ENCODE measurements at regions not wholly inside any gene's neighbourhood (a gene's known extent, or its start where the extent isn't known, plus 50 kb on each side); places are given as distances from the start of the nearest gene placed in this dataset.
"Not testable (repeated sequence)": the region's sequence is repeated elsewhere in the genome, so short reads cannot be mapped to it uniquely, and the experiment has no call there.

DNA sequence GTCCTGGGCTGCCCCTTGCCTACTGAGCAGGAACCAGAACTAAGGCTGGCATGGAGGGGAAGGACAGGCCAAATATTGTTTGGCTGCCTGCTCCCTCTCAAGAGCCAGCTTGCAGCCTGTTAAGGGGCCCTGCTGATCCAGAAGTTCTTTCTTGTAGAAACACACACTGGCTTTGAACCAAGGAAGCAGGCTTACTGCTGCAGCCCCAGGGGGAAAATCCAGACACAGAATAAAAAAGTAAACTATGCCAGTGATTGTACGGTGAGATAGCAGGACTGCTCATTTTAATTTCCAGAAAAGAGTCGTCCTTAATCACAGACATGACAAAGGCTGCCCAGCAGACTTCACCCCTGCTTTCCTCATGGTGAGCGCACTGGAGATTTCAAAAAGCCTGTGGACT, 371.6 kb downstream of the ANAPC1 start:
- not testable (repeated sequence) for ATAC-seq (ENCODE audit: low read depth); H3K36me3 Mint-ChIP-seq; H3K4me1 Mint-ChIP-seq; H3K4me3 Mint-ChIP-seq; DNase-seq (ENCODE audit: low spot score in 2 of 2); H3K9me3 Mint-ChIP-seq; H3K27me3 Mint-ChIP-seq; H3K27ac Mint-ChIP-seq

DNA sequence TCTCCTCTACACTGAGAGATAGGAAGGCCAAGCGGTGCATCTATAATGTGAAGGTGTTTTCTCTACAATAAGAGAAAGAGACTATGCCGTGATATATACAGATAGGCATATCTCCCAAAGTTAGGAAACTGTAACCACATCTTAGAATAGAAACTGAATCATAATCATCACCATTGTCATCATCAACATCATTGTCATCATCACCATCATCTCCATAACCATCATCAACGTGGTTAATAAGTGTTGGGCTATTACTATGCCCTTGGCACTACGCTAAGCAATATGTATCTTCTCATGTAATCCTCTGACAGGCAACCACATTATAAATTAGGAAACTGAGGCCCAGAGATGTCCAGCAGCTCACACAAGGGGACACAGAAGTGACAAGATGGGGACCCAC, 369.9 kb downstream of the ANAPC1 start:
- not testable (repeated sequence) for H3K4me3 Mint-ChIP-seq; H3K4me1 Mint-ChIP-seq; H3K27me3 Mint-ChIP-seq; H3K27ac Mint-ChIP-seq; H3K9me3 Mint-ChIP-seq; ATAC-seq (ENCODE audit: low read depth); H3K36me3 Mint-ChIP-seq; DNase-seq (ENCODE audit: low spot score in 2 of 2)

DNA sequence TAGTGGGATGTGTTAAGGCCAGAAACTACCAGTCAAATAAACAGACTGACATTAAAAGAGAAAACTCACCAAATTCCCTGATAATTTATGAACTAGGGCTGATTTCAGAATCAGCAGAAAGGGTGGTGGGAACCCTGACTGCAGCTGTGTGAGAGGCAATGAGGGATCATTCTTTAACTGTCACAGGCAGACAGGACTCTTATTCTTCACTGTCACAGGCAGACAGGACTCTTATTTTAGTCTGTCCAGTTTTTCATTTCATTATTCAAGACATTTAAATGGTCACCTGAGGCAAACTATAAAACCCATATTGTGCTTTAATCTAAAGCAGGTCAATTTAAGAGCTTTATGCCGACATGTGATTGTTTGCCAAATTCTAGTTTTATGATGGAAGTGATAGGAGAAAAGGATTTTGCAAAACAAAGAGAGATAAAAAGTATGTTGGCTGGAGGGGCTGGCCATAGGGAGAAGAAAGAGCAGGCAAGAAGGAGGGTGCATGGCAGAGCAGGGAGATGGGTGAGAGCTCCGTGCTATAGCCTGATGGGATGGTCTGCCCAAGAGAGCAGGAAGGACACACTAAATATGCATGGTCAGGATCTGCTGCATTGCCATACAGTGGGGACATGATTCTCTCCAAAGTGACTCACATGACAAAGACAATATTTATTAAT, 366.8 kb downstream of the ANAPC1 start:
- not testable (repeated sequence) for DNase-seq (ENCODE audit: low spot score in 2 of 2); H3K9me3 Mint-ChIP-seq; ATAC-seq (ENCODE audit: low read depth); H3K36me3 Mint-ChIP-seq; H3K4me1 Mint-ChIP-seq; H3K4me3 Mint-ChIP-seq; H3K27ac Mint-ChIP-seq; H3K27me3 Mint-ChIP-seq

DNA sequence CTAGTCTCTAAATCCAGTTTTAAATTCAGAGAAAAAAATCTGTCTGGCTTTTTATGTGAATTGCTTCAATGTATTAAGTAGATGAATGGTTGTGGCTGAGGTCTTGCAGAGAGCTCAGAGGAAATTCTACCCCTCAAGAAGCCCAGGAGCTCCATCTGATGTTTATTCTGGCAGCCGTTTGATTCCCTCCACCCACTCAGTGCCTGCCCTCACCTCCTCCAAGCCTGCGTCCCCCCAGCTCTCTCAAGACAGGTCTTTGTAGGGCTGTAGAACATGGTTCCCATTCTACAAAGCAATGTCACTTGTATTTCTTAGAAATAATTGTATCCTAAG, 366.3 kb downstream of the ANAPC1 start:
- H3K9me3 Mint-ChIP-seq; H3K27ac Mint-ChIP-seq; H3K4me3 Mint-ChIP-seq; H3K36me3 Mint-ChIP-seq; H3K4me1 Mint-ChIP-seq; ATAC-seq (ENCODE audit: low read depth); H3K27me3 Mint-ChIP-seq; DNase-seq (ENCODE audit: low spot score in 2 of 2): not testable (repeated sequence)

DNA sequence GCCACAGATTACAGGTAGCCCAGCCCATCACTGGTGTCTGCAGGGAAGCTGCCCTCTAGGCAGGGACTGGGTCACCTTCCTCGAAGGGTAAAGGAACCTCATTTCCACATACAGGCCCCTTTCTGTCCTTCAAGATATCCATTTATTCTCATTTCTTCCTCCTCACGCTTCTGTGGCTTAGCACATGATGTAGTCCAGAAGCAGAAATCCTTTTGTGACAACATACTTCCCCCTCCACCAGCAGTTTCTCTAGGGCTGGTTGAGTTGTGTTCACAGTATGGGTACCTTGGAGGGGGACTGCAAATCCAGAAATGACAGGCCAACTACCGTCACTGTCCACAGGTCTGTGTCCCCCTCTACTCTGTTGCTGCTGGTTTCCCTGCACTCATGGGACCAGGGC, 364.9 kb downstream of the ANAPC1 start:
- Mint-ChIP-seq H3K4me3 (no peak overlapping the region), H3K27ac (no peak overlapping the region), H3K27me3 (peaks cover 7% of the 10 kb centered on the region), H3K9me3 (no peaks in the 10 kb centered on the region), H3K36me3 (no peaks in the 10 kb centered on the region), H3K4me1 (no peaks in the 10 kb centered on the region)
- no peak for DNase-seq (ENCODE audit: low spot score in 2 of 2)
- ATAC-seq (ENCODE audit: low read depth): no peak

DNA sequence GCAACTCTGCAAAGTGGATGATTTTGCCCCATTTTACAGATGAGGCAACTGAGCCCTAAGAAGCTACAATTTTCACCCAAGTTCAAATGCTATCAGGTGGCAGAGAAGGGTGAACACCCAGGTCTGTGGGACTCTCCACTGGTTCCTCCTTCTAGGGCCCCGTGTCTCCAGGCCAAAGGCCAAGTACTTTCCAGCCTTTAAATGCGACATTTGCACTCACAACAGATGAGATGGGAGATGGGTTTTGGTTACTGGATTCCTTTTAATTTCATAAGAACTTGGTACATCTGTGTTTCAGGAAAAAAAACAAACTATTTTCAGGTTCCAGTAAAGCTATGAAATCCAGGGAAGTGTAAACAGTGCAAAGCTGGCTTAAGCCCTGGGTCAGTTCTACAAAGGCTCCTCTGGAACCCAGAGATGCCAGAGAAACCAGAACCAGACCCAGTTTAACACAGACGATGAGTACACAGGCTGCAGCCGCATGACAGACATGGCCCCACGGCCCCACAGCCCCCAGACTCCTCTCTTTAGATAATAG, 361.7 kb downstream of the ANAPC1 start:
- DNase-seq (ENCODE audit: low spot score in 2 of 2) (no peak), ATAC-seq (ENCODE audit: low read depth) (no peak)
- H3K36me3 Mint-ChIP-seq: no peaks in the 10 kb centered on the region
- peaks cover 7% of the 10 kb centered on the region for H3K27me3 Mint-ChIP-seq
- H3K9me3 Mint-ChIP-seq: no peaks in the 10 kb centered on the region
- H3K4me3 Mint-ChIP-seq: no peak overlapping the region
- no peaks in the 10 kb centered on the region for H3K4me1 Mint-ChIP-seq
- no peak overlapping the region for H3K27ac Mint-ChIP-seq

DNA sequence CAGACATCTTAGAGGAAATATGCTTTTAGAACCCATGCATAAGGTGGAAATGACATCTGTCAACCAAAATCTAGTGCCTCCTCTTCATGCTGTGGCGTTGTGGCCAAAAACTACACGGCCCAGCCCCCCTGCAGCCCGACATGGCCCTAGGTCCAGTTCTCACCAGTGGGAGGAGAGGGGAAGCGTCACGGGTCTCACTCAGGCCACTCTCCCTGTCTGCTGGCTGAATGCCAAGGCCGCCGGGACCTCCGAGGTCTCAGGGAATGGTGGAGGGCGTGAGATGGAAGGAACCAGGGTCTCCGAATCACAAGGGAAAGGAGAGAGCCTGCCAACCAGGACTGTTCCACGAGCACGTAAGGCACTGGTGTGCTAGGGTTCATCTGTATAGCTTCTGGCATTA, 361.0 kb downstream of the ANAPC1 start:
- Mint-ChIP-seq H3K4me1 (no peaks in the 10 kb centered on the region), H3K36me3 (no peaks in the 10 kb centered on the region), H3K27ac (no peak overlapping the region), H3K9me3 (no peaks in the 10 kb centered on the region), H3K27me3 (peaks cover 7% of the 10 kb centered on the region), H3K4me3 (no peak overlapping the region)
- no peak for ATAC-seq (ENCODE audit: low read depth)
- no peak for DNase-seq (ENCODE audit: low spot score in 2 of 2)

DNA sequence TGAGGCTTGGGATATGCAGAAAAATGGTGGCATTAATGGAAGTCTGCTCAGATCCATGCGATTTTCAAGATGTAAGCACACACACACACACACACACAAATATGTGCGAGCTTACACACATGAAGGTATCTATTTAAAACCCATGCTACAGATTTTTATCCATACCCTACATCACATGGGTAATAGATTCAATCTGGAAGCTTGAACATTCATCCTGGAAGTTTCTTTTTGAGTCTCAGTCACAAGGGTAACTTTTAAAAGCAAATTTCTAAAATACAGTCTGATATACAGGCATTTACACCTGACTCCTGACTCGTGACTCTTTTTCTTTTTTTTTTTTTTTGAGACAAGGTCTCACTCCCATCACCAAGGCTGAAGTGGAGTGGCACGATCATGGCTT, 359.0 kb downstream of the ANAPC1 start:
- H3K4me1 Mint-ChIP-seq; H3K27me3 Mint-ChIP-seq; H3K27ac Mint-ChIP-seq; H3K9me3 Mint-ChIP-seq; H3K4me3 Mint-ChIP-seq; H3K36me3 Mint-ChIP-seq; DNase-seq (ENCODE audit: low spot score in 2 of 2); ATAC-seq (ENCODE audit: low read depth): not testable (repeated sequence)

DNA sequence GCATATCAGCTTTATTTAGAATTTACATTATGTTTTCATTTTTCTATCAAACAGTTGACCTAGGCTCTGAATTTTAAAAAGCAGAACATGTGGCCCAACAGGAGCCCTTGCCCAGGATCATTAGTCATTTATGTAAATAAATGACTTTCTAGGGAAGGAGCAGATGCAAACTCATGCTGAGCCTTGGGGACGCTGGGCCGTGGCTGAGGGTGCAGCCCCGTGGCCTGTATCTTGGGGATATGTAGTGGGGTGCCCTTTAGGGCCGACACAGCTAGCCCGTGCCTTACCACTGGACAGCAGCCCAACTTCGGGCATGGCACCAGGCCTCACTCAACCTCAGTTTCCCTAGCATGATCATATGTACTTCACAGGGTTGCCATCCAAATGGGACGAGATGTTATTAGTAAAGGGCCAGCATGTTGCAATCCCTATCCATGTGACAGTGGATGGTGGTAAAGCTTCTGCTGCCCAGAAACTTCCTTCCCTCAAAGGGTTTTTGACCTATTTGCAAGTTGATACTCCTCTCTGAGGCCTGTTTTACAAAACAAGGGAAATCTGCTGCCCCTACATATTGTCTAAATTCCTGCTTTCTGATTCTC, 357.9 kb downstream of the ANAPC1 start:
- not testable (repeated sequence) for DNase-seq (ENCODE audit: low spot score in 2 of 2)

DNA sequence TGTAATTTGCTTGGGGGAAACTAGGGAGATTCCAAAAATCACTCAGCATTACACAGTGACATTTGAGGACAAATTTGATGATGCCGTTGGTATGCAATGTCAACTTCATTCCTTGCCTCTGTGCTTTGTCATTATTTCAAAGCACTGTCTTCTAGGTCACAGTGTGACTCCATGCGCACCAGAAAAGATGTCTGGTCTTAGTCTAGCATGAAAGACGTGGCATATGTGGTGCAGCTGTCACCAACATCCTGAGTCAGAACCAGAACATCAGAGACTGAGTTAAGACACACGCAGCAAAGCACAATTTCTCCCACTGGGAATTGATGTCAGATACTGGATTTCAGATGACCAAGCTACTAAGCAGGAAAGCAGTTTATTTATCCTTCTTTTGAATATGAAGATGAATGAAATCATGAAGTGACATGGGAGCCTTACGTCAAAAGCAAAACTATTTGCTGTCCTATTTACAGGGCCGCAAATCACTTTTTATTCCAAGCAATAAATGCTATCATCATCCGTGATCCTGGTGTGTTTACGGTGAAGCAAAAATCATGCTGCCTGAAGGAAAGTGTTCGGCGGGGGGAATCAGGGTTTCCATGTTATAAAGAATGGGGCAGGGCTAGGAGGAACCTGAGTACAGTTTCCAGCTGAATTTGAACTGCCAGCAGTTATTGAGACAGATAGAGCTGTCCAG, 356.1 kb downstream of the ANAPC1 start:
- H3K4me3 Mint-ChIP-seq; ATAC-seq (ENCODE audit: low read depth); H3K27ac Mint-ChIP-seq; H3K9me3 Mint-ChIP-seq; H3K4me1 Mint-ChIP-seq; DNase-seq (ENCODE audit: low spot score in 2 of 2); H3K27me3 Mint-ChIP-seq; H3K36me3 Mint-ChIP-seq: not testable (repeated sequence)

More for the DNA sequence above, 357.9 kb downstream of the ANAPC1 start:
- H3K27ac Mint-ChIP-seq, H3K9me3 Mint-ChIP-seq, H3K36me3 Mint-ChIP-seq, H3K4me3 Mint-ChIP-seq, H3K4me1 Mint-ChIP-seq, H3K27me3 Mint-ChIP-seq: not testable (repeated sequence)
- ATAC-seq (ENCODE audit: low read depth): peak; percentile 45

DNA sequence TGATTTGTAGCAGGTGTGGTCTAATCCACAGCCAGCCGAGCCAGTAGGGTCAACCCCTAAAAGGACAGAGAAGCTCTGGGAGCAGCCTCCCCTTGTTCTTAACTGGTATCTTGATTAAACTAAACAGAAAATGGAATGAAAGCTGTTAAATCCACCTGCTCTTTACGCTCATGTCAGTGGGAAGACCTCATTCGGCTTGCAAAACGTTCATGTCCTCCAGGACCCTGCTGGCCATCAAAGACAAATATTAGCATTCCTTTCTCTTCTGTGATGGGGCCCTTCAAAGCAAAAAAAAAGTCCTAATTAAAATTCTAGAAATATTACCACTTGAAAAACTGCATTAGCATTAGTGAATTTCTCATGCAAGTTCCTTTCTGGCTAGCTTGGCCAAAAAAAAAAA, 355.0 kb downstream of the ANAPC1 start:
- not testable (repeated sequence) for H3K9me3 Mint-ChIP-seq; ATAC-seq (ENCODE audit: low read depth); H3K27ac Mint-ChIP-seq; H3K27me3 Mint-ChIP-seq; H3K4me1 Mint-ChIP-seq; DNase-seq (ENCODE audit: low spot score in 2 of 2); H3K36me3 Mint-ChIP-seq; H3K4me3 Mint-ChIP-seq

DNA sequence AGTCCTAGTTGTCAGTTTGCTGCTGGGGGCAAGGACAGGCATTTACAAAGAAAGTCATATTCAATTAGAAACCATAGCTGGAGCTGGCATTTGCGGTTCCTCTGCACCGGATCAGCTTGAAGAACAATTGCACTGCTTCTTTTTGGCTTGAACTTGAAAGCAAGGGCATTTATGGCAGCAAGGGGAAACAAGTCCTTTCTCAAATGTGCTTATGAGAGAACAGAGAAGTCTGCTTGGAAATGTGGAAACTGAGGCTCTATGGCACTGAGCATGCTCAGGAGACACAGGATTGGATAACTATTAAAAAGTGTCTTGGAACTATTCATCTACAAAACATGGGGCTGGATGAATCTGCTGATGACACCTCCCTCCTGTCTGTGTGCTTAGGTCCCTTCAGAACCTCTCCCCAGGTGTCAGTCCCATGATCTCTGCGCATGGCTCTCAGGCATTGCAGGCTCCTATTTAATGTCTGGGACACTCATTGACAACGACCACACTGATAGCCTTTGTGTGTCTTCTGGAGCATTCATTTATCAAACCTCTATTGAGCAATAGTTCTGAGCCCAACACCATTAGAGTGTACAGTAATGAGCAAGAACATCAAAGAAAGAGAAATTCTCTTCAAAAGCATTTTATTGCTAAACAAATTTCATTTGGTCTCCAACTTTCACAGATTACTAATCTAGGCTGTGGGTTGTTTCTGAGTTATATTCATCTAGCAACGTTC, 353.6 kb downstream of the ANAPC1 start:
- not testable (repeated sequence) for DNase-seq (ENCODE audit: low spot score in 2 of 2); H3K4me3 Mint-ChIP-seq; H3K9me3 Mint-ChIP-seq; ATAC-seq (ENCODE audit: low read depth); H3K27me3 Mint-ChIP-seq; H3K4me1 Mint-ChIP-seq; H3K36me3 Mint-ChIP-seq; H3K27ac Mint-ChIP-seq

DNA sequence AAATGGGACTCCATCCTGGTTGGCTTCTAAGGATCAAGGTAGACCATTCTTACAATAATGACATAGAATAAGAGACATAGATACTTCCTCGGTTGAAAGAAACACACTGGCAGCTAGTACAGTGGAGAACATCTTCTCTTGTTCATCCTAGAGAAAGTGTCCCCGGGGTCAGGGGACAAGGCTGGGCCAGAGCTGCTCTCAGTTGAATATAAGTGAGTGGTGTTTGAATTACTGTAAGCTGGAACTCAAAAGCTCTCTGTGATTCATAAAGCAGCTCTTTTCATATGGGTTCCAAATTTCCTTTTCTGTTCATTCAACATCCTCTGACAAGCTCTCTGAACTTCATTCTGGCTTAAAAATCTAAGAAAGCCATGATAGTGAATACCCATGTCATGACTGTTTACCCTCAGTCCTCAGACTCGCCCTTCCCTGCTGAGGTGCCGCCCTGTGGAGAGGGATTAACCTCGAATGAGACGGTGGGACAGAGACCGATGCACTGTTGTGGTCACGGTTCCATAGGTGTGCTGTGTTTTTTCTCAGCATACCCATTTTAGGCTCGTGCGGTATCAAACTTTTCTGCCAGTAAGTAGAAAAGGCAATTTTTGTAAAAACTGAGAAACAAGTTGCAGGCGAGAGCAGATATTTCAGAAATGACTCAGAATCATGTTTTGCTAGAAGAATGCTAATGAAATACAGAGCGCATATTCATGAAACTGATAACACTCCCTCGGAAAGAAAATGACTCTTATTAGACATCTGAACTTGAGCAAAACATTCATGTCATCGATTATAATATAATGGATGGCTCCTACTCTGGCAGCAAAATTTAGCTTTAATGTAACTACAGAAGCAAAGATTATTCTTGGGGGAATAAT, 351.1 kb downstream of the ANAPC1 start:
- H3K9me3 Mint-ChIP-seq; H3K4me3 Mint-ChIP-seq; H3K27ac Mint-ChIP-seq; H3K36me3 Mint-ChIP-seq; DNase-seq (ENCODE audit: low spot score in 2 of 2); H3K27me3 Mint-ChIP-seq; ATAC-seq (ENCODE audit: low read depth); H3K4me1 Mint-ChIP-seq: not testable (repeated sequence)
